K562 (cell line): ENCODE measurements at regions not wholly inside any gene's neighbourhood (a gene's known extent, or its start where the extent isn't known, plus 50 kb on each side); places are given as distances from the start of the nearest gene placed in this dataset.

Experiments
- ATAC-seq: fragments of 200-7000 bp; cut with Tn5 transposase; 3 replicates; pipeline ENCODE4 v1.9.1; 2020; ENCODE audit warnings: moderate library complexity
- BruUV-seq: library from RNA; stranded (reverse); fragments of 400-500 nt; replicated peaks from 2 replicates; lab custom pipeline; 2021; lab: Mats Ljungman, UMichigan
- CTCF ChIA-PET: fragments of 300-600 bp; formaldehyde crosslinking; extraction: SDS; loops from one replicate; lab custom pipeline; 2021; ENCODE audit warnings: low intra/inter-chr PET ratio; lab: Yijun Ruan, JAX
- POLR2A ChIA-PET: fragments of 300-600, 350-650 bp; sonication (Branson Sonifier 250); formaldehyde crosslinking; extraction: SDS; loops from one replicate; lab custom pipeline; 2021; ENCODE audit warnings: antibody characterized with exemption, inconsistent platforms; lab: Yijun Ruan, JAX
- DNase-seq, 4 experiments: peaks; one replicate each; pipeline versions ENCODE4 v3.0.0 to v3.0.0-alpha.2; 2011 to 2018; ENCODE audit warnings: low spot score in 3 of 4, mixed read lengths in 3 of 4; ENCODE audit errors: extremely low read depth in 1 of 4
- FAIRE-seq: peaks from 2 replicates; lab custom pipeline; 2011; peaks lifted over from hg19 to GRCh38; lab: Jason Lieb, UNC
- H2AFZ ChIP-seq: 2 replicates; pipeline ENCODE4 v1.6.0; 2011; ENCODE audit warnings: low read depth, low read length, control low read depth, inconsistent platforms
- H3K27ac ChIP-seq: fragments of 200-600 bp; 3 replicates; pipeline ENCODE4 v1.8.0; 2011; ENCODE audit warnings: low read depth, mild to moderate bottlenecking, control low read depth, inconsistent platforms, low read length, moderate library complexity, mixed read lengths; ENCODE audit errors: extremely low read depth
- H3K27me3 ChIP-seq, 2 experiments: fragments of 300-600 bp in 1 of 2; 2 replicates in 1 of 2; 3 replicates in 1 of 2; pipeline versions ENCODE4 v1.6.0 to v1.8.0; 2011; ENCODE audit warnings: inconsistent platforms in 2 of 2, low read length in 2 of 2, mild to moderate bottlenecking in 1 of 2, mixed read lengths in 1 of 2, moderate library complexity in 1 of 2; ENCODE audit not compliant: control insufficient read depth in 2 of 2, insufficient read depth in 2 of 2
- H3K36me3 ChIP-seq: fragments of 300-600 bp; 3 replicates; pipeline ENCODE4 v1.8.0; 2011; ENCODE audit warnings: mild to moderate bottlenecking, low read length, inconsistent platforms; ENCODE audit not compliant: control insufficient read depth, insufficient read depth
- H3K4me1 ChIP-seq, 2 experiments: fragments of 200-600 bp in 1 of 2; replicated peaks in 1 of 2; 2 replicates in 1 of 2; 3 replicates in 1 of 2; pipeline versions ENCODE4 v1.5.1 to v1.8.0; 2011; ENCODE audit warnings: inconsistent platforms in 2 of 2, low read length in 2 of 2, mild to moderate bottlenecking in 1 of 2, mixed read lengths in 1 of 2, moderate library complexity in 1 of 2; ENCODE audit not compliant: control insufficient read depth in 2 of 2, insufficient read depth in 2 of 2
- H3K4me2 ChIP-seq: 2 replicates; pipeline ENCODE4 v1.6.1; 2011; ENCODE audit warnings: low read length, control low read depth, inconsistent platforms, mixed read lengths; ENCODE audit not compliant: insufficient read depth
- H3K4me3 ChIP-seq: fragments of 200-600 bp; sonication (generic), shearing (Covaris generic); 2 replicates; pipeline ENCODE4 v1.5.1; 2016; ENCODE audit warnings: control low read depth, inconsistent platforms
- H3K79me2 ChIP-seq: fragments of 200-600 bp; 3 replicates; pipeline ENCODE4 v1.8.0; 2011; ENCODE audit warnings: low read length, inconsistent platforms; ENCODE audit not compliant: control insufficient read depth, insufficient read depth
- H3K9ac ChIP-seq, 2 experiments: 2 replicates each; pipeline versions ENCODE4 v1.6.0 to v1.6.1; 2011; ENCODE audit warnings: low read depth in 2 of 2, low read length in 2 of 2, control low read depth in 1 of 2, inconsistent platforms in 1 of 2, mild to moderate bottlenecking in 1 of 2, mixed read lengths in 1 of 2; ENCODE audit not compliant: insufficient read depth in 1 of 2
- H3K9me1 ChIP-seq: one replicate; pipeline ENCODE4 v1.6.0; 2011; ENCODE audit warnings: inconsistent platforms, mild to moderate bottlenecking, low read length, moderate library complexity; ENCODE audit not compliant: control insufficient read depth, insufficient read depth
- H3K9me3 ChIP-seq: replicated peaks from 2 replicates; pipeline ENCODE4 v1.5.1; 2011; ENCODE audit warnings: low read depth, low read length, inconsistent platforms; ENCODE audit not compliant: control insufficient read depth, insufficient read depth
- H4K20me1 ChIP-seq: replicated peaks from 2 replicates; pipeline ENCODE4 v1.6.1; 2011; ENCODE audit warnings: low read length, inconsistent platforms, mixed read lengths; ENCODE audit not compliant: control insufficient read depth, insufficient read depth
- ARID2 ChIP-seq: fragments of 450-650 bp; IDR thresholded peaks from 2 replicates; pipeline ENCODE4 v1.6.1; 2017; ENCODE audit warnings: antibody characterized with exemption, mild to moderate bottlenecking
- CBX8 ChIP-seq: fragments of 200-600 bp; sonication (generic); IDR thresholded peaks from 2 replicates; pipeline ENCODE4 v1.6.1; 2012; ENCODE audit warnings: borderline replicate concordance, mixed run types, low read depth, mild to moderate bottlenecking, moderate library complexity, mixed read lengths, low read length, control low read depth, inconsistent platforms; ENCODE audit not compliant: poor library complexity, severe bottlenecking; ENCODE audit errors: extremely low read depth
- FOXK2 ChIP-seq, 2 experiments: fragments of 450-650 bp; IDR thresholded peaks in 1 of 2; conservative IDR thresholded peaks in 1 of 2; 2 replicates each; pipeline ENCODE4 v1.6.1; 2016; ENCODE audit warnings: low read depth in 2 of 2, mild to moderate bottlenecking in 1 of 2
- KLF10 ChIP-seq: fragments of 250-450 bp; sonication (Bioruptor Pico); IDR thresholded peaks from 2 replicates; pipeline ENCODE4 v1.6.1; 2021; ENCODE audit warnings: matching md5 sums
- NFYB ChIP-seq: IDR thresholded peaks from 2 replicates; pipeline ENCODE4 v1.6.1; 2011; ENCODE audit warnings: mild to moderate bottlenecking, moderate library complexity; ENCODE audit not compliant: insufficient read length; ENCODE audit errors: extremely low read depth
- RNF2 ChIP-seq: sonication (generic); IDR thresholded peaks from 2 replicates; pipeline ENCODE4 v1.6.1; 2016
- SMARCC2 ChIP-seq: fragments of 450-650 bp; IDR thresholded peaks from 2 replicates; pipeline ENCODE4 v1.6.1; 2017; ENCODE audit warnings: antibody characterized with exemption, moderate library complexity, mild to moderate bottlenecking, low read depth
- SRF ChIP-seq, 2 experiments: fragments of 250-450, 450-650 bp in 1 of 2; sonication (Bioruptor Pico) in 1 of 2; sonication (generic) in 1 of 2; formaldehyde crosslinking; IDR thresholded peaks; 2 replicates each; pipeline versions ENCODE4 v1.5.0 to v1.5.1; 2020 to 2022; ENCODE audit warnings: mild to moderate bottlenecking in 1 of 2, missing genetic modification reagents in 1 of 2
- SRSF3 ChIP-seq: fragments of 200-400 bp; formaldehyde crosslinking; IDR thresholded peaks from 2 replicates; pipeline ENCODE4 v1.6.1; 2016; ENCODE audit warnings: mild to moderate bottlenecking, low read length, moderate library complexity; ENCODE audit not compliant: insufficient read depth
- STAT5B ChIP-seq: fragments of 250-450 bp; sonication (Bioruptor Pico); IDR thresholded peaks from 2 replicates; pipeline ENCODE4 v1.8.0; 2021; ENCODE audit warnings: mild to moderate bottlenecking, inconsistent platforms
- TARDBP ChIP-seq: fragments of 450-650 bp; IDR thresholded peaks from 2 replicates; pipeline ENCODE4 v1.6.1; 2016
- ZNF124 ChIP-seq: sonication (generic); formaldehyde crosslinking; IDR thresholded peaks from 2 replicates; pipeline ENCODE4 v1.8.1; 2022; ENCODE audit warnings: missing genetic modification reagents
- ZNF146 ChIP-seq: IDR thresholded peaks from one replicate; pipeline ENCODE4 v1.6.1; 2018; ENCODE audit warnings: missing compliant biosample characterization; ENCODE audit not compliant: unreplicated experiment
- ZNF174 ChIP-seq: fragments of 250-450 bp; sonication (Bioruptor Pico); IDR thresholded peaks from 2 replicates; pipeline ENCODE4 v1.4.0; 2020; ENCODE audit warnings: mild to moderate bottlenecking
- ZNF311 ChIP-seq: fragments of 250-450 bp; sonication (Bioruptor Pico); IDR thresholded peaks from 2 replicates; pipeline ENCODE4 v1.4.0; 2020; ENCODE audit warnings: mild to moderate bottlenecking, moderate library complexity
- WGBS: fragments of 100-300 bp; shearing (Covaris generic); methylation state at CpG from one replicate; pipeline ENCODE4 v1.1.6; 2016; ENCODE audit warnings: low coverage, mixed read lengths; ENCODE audit not compliant: insufficient coverage; ENCODE audit errors: missing lambda C conversion rate; 5-methylcytosine and 5-hydroxymethylcytosine counted together
- in situ Hi-C: fragments of 300-500 bp; cut with MboI; formaldehyde crosslinking; loops from 4 replicates; pipeline ENCODE4 v1.15.0; 2018; ENCODE audit warnings: inconsistent platforms, mixed read lengths
- intact Hi-C: fragments of 100-400 bp; cut with micrococcal nuclease; formaldehyde crosslinking; loops from 2 replicates; pipeline ENCODE4 v1.14.2; 2022
- TF ChIP-seq, protein P1 (sequence below): sonication (generic); formaldehyde crosslinking; IDR thresholded peaks from 2 replicates; pipeline ENCODE4 v1.9.0; 2022; ENCODE audit warnings: mild to moderate bottlenecking, missing genetic modification reagents
- TF ChIP-seq, protein P2 (sequence below): fragments of 250-450 bp; sonication (Bioruptor Pico); IDR thresholded peaks from 2 replicates; pipeline ENCODE4 v1.4.0; 2020; ENCODE audit warnings: borderline replicate concordance

DNA sequence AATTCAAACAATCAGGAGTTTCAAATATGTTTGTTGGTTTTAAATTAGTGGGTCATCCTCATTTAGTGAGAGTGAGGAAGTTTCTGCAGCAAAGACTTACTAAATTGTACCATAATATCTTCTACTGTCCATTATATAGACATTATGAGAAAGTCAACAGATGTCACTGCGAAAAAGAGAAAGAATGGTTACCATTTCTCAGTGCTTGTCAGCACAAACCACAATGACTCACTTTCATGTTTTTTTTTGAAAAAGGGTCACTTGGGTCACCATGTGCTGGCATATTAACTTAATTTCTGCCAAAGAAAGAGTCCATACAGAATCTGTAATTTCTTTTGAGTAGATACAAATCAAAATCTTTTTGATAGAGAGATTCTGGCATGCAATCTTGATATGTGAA is 924.6 kb upstream of the FAT3 start:
- CTCF ChIA-PET = no interaction called here
- no peaks in the 10 kb centered on the region for H3K9me3 ChIP-seq
- DNase-seq (no peak), FAIRE-seq (no peak), ATAC-seq (no peak)
- H3K9ac ChIP-seq = no peak overlapping the region
- BruUV-seq = no TSS peak
- in situ Hi-C loops (no loop called here), intact Hi-C loops (no loop called here)
- H3K36me3 ChIP-seq = no peaks in the 10 kb centered on the region
- no peaks in the 10 kb centered on the region for H4K20me1 ChIP-seq
- no peaks in the 10 kb centered on the region for H3K27me3 ChIP-seq
- no peak for TF ChIP-seq SMARCC2
- no peak for TF ChIP-seq STAT5B (CRISPR knock-in tag)
- TF ChIP-seq ZNF174 (CRISPR knock-in tag) = no peak
- TF ChIP-seq, protein P1, sequence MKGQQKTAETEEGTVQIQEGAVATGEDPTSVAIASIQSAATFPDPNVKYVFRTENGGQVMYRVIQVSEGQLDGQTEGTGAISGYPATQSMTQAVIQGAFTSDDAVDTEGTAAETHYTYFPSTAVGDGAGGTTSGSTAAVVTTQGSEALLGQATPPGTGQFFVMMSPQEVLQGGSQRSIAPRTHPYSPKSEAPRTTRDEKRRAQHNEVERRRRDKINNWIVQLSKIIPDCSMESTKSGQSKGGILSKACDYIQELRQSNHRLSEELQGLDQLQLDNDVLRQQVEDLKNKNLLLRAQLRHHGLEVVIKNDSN = no peak
- TF ChIP-seq TARDBP = no peak
- no peak overlapping the region for H3K27ac ChIP-seq
- H3K4me3 ChIP-seq = no peak overlapping the region
- no peak overlapping the region for H2AFZ ChIP-seq
- H3K9me1 ChIP-seq = no peaks in the 10 kb centered on the region
- H3K4me2 ChIP-seq = no peak overlapping the region
- 0% methylated on average over 1 of the region's 1 CpG for WGBS
- H3K79me2 ChIP-seq = no peaks in the 10 kb centered on the region
- POLR2A ChIA-PET = no interaction called here
- H3K4me1 ChIP-seq = no peaks in the 10 kb centered on the region

DNA sequence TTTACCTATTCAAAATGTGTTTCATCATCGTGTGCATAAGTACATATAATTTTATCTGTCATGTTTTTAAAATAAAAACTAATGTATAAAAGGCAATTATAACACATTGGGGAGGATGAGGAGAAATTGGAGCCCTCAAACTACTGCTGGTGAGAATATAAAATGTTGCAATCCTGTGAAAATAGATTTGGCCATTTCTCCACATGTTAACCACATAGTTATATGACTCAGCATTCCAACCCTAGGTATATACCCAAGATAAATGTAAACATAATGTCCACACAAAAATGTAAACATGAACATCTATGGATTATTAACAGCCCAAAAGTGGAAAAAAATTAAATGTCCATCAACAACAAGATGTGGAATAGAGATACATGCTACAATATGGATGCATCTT is 928.0 kb upstream of the FAT3 start:
- Histone ChIP-seq H3K4me1 (no peaks in the 10 kb centered on the region), H4K20me1 (no peaks in the 10 kb centered on the region), H3K79me2 (no peaks in the 10 kb centered on the region)
- in situ Hi-C loops = no loop called here
- TF ChIP-seq CBX8 (no peak), ZNF124 (CRISPR knock-in tag) (no peak), NFYB (no peak), RNF2 (no peak), ZNF311 (CRISPR knock-in tag) (no peak), FOXK2 (conservative IDR thresholded peaks at IDR 0.05 in 1 of 2, IDR thresholded peaks at IDR 0.05 in 1 of 2; ENCODE audit: low read depth in 2 of 2) (no peak), KLF10 (CRISPR knock-in tag) (no peak), SRSF3 (no peak), ARID2 (no peak), ZNF146 (CRISPR knock-in tag) (no peak), SRF (CRISPR knock-in tag; IDR thresholded peaks at IDR 0.05) (no peak)
- TF ChIP-seq, protein P2, sequence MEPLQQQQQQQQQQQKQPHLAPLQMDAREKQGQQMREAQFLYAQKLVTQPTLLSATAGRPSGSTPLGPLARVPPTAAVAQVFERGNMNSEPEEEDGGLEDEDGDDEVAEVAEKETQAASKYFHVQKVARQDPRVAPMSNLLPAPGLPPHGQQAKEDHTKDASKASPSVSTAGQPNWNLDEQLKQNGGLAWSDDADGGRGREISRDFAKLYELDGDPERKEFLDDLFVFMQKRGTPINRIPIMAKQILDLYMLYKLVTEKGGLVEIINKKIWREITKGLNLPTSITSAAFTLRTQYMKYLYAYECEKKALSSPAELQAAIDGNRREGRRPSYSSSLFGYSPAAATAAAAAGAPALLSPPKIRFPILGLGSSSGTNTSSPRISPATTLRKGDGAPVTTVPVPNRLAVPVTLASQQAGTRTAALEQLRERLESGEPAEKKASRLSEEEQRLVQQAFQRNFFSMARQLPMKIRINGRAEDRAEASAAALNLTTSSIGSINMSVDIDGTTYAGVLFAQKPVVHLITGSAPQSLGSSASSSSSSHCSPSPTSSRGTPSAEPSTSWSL (CRISPR knock-in tag) = no peak
- TF ChIP-seq, all 486 proteins: peak for 0
- DNase-seq (no peak), ATAC-seq (no peak), FAIRE-seq (no peak)
- H3K27ac ChIP-seq = no peak overlapping the region
- H3K4me2 ChIP-seq = no peak overlapping the region
- no peaks in the 10 kb centered on the region for H3K36me3 ChIP-seq
- H3K9ac ChIP-seq = no peak overlapping the region
- CTCF ChIA-PET = no interaction called here
- no peak overlapping the region for H2AFZ ChIP-seq
- POLR2A ChIA-PET = no interaction called here
- 0% methylated on average over 1 of the region's 1 CpG for WGBS
- H3K9me1 ChIP-seq = no peaks in the 10 kb centered on the region
- H3K9me3 ChIP-seq = no peaks in the 10 kb centered on the region
- H3K4me3 ChIP-seq = no peak overlapping the region
- BruUV-seq = no TSS peak
- intact Hi-C loops = no loop called here
- no peaks in the 10 kb centered on the region for H3K27me3 ChIP-seq
